Adrenal gland (tissue), 5 donors: ENCODE measurements at regions not wholly inside any gene's neighbourhood (a gene's known extent, or its start where the extent isn't known, plus 50 kb on each side); places are given as distances from the start of the nearest gene placed in this dataset.

Experiments used
- POLR2A ChIP-seq, 2 donors: fragments of 450-650 bp; IDR thresholded peaks; one replicate each; pipeline ENCODE4 v1.6.1; 2017; ENCODE audit warnings: antibody characterized with exemption in 2 of 2, mild to moderate bottlenecking in 2 of 2, moderate library complexity in 1 of 2
- TF ChIP-seq, protein P1 (sequence below), 6 experiments: fragments of 450-650 bp in 4 of 6; fragments of 200-600 bp in 2 of 6; sonication (generic) in 1 of 6; IDR thresholded peaks; 1 replicate in 5 of 6; 2 replicates in 1 of 6; pipeline versions ENCODE4 v1.5.1 to v1.8.0; 2016 to 2021; ENCODE audit warnings: antibody characterized with exemption in 6 of 6, mild to moderate bottlenecking in 2 of 6, moderate library complexity in 1 of 6
- donor health status: DM: no; HTN: no; CAD: no.

- TF ChIP-seq, protein P1, sequence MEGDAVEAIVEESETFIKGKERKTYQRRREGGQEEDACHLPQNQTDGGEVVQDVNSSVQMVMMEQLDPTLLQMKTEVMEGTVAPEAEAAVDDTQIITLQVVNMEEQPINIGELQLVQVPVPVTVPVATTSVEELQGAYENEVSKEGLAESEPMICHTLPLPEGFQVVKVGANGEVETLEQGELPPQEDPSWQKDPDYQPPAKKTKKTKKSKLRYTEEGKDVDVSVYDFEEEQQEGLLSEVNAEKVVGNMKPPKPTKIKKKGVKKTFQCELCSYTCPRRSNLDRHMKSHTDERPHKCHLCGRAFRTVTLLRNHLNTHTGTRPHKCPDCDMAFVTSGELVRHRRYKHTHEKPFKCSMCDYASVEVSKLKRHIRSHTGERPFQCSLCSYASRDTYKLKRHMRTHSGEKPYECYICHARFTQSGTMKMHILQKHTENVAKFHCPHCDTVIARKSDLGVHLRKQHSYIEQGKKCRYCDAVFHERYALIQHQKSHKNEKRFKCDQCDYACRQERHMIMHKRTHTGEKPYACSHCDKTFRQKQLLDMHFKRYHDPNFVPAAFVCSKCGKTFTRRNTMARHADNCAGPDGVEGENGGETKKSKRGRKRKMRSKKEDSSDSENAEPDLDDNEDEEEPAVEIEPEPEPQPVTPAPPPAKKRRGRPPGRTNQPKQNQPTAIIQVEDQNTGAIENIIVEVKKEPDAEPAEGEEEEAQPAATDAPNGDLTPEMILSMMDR (IDR thresholded peaks at IDR 0.05) = no peak
- TF ChIP-seq POLR2A (IDR thresholded peaks at IDR 0.05) = no peak
These were observed 452.7 kb downstream of the GATA3 start for GRCh38 chr10:8507156-8507555.
